Pancreas (tissue), 10 donors: ENCODE measurements at regions not wholly inside any gene's neighbourhood (a gene's known extent, or its start where the extent isn't known, plus 50 kb on each side); places are given as distances from the start of the nearest gene placed in this dataset.
A peak's percentile ranks its signal among the peaks of the same experiment; 100 is the strongest.

Experiments
- ATAC-seq, 4 donors: fragments of 200-7000 bp; cut with Tn5 transposase; one replicate each; pipeline versions ENCODE4 v1.8.0 to v1.9.1; 2020; ENCODE audit warnings: mild to moderate bottlenecking in 4 of 4, moderate library complexity in 4 of 4
- DNase-seq, 6 donors: peaks; one replicate each; pipeline ENCODE4 v3.0.0-alpha.2; 2020
- FAIRE-seq: peaks from 2 replicates; lab custom pipeline; 2012; peaks lifted over from hg19 to GRCh38; lab: Jason Lieb, UNC
- H3K27ac ChIP-seq, 4 donors: fragments of 200-600 bp; sonication (generic); 1 replicate in 3 of 4; 2 replicates in 1 of 4; pipeline versions ENCODE4 v1.5.0 to v1.8.0; 2020
- H3K27me3 ChIP-seq, 4 donors: fragments of 200-600 bp; one replicate each; pipeline ENCODE4 v1.8.0; 2021
- H3K36me3 ChIP-seq, 3 donors: fragments of 200-600 bp; sonication (generic) in 1 of 3; one replicate each; pipeline versions ENCODE4 v1.5.0 to v1.8.0; 2020 to 2021
- H3K4me1 ChIP-seq, 3 donors: fragments of 200-600 bp; one replicate each; pipeline ENCODE4 v1.8.0; 2021
- H3K4me3 ChIP-seq, 4 donors: fragments of 200-600 bp; sonication (generic) in 2 of 4; one replicate each; pipeline versions ENCODE4 v1.5.0 to v1.8.0; 2020 to 2021
- H3K9me3 ChIP-seq, 4 donors: fragments of 200-600 bp; one replicate each; pipeline ENCODE4 v1.8.0; 2021
- CTCF ChIP-seq, 4 donors: fragments of 200-600 bp; sonication (generic) in 3 of 4; IDR thresholded peaks; one replicate each; pipeline versions ENCODE4 v1.5.0 to v1.8.0; 2021; ENCODE audit warnings: antibody characterized with exemption in 4 of 4
- WGBS, 2 donors: extraction: QIAGEN DNeasy Blood & Tissue Kit; methylation state at CpG; one replicate each; pipeline ENCODE4 v1.1.7; 2013; 5-methylcytosine and 5-hydroxymethylcytosine counted together
- intact Hi-C, 3 donors: fragments of 100-400 bp; cut with DNase I; formaldehyde crosslinking; loops; one replicate each; pipeline versions ENCODE4 v1.11.1 to v1.14.2; 2022
- donor health status: healthy with polysubstance abuse.
- donor health status: DM: no; HTN: no; CAD: no; lungs with moderate emphysema.
- donor health status: DM: no; HTN: no; CAD: no.
- donor health status: control.
- donor health status: control.
- donor health status: Bipolar disorder and iron deficiency.
- donor health status: DM: yes; HTN: yes; CAD: no.
- donor health status: DM: no; HTN: no; CAD: no.
- donor health status: DM: no; HTN: no; CAD: no.
- donor health status: DM: yes; HTN: yes; CAD: no.

GRCh38 chr6:47371139-47371869, 61.6 kb upstream of the TNFRSF21 start:
- FAIRE-seq (no peak), ATAC-seq (peak in 1 of 4 donors; percentile 23), DNase-seq (no peak)
- no peak overlapping the region for H3K4me3 ChIP-seq
- no peaks in the 10 kb centered on the region for H3K36me3 ChIP-seq
- H3K27ac ChIP-seq, result no peak overlapping the region
- no peak for TF ChIP-seq CTCF (IDR thresholded peaks at IDR 0.05)
- 88 to 92% methylated on average over 6 of the region's 6 CpGs for WGBS, 2 donors
- intact Hi-C loops, result no loop called here
- H3K4me1 ChIP-seq, result no peaks in the 10 kb centered on the region
- H3K9me3 ChIP-seq, result no peaks in the 10 kb centered on the region
- no peaks in the 10 kb centered on the region for H3K27me3 ChIP-seq

- intact Hi-C loops, result no loop called here
- H3K9me3 ChIP-seq, result no peaks in the 10 kb centered on the region
- TF ChIP-seq CTCF (IDR thresholded peaks at IDR 0.05), result no peak
- H3K27ac ChIP-seq, result no peak overlapping the region
- no peaks in the 10 kb centered on the region for H3K36me3 ChIP-seq
- FAIRE-seq, result no peak
- H3K27me3 ChIP-seq, result no peaks in the 10 kb centered on the region
- no peak overlapping the region for H3K4me3 ChIP-seq
- H3K4me1 ChIP-seq, result no peaks in the 10 kb centered on the region
- no peak for DNase-seq
- no peak for ATAC-seq
These were observed 62.2 kb upstream of the TNFRSF21 start for GRCh38 chr6:47371870-47372255.

- Histone ChIP-seq H3K4me1 (no peaks in the 10 kb centered on the region), H3K27ac (no peak overlapping the region), H3K4me3 (no peak overlapping the region), H3K27me3 (no peaks in the 10 kb centered on the region), H3K36me3 (no peaks in the 10 kb centered on the region), H3K9me3 (no peaks in the 10 kb centered on the region)
- ATAC-seq (no peak), FAIRE-seq (no peak), DNase-seq (no peak)
- intact Hi-C loops, result no loop called here
- 30% methylated on average over 1 of the region's 1 CpG for WGBS, 2 donors
- no peak for TF ChIP-seq CTCF (IDR thresholded peaks at IDR 0.05)
These were observed 62.6 kb upstream of the TNFRSF21 start for GRCh38 chr6:47372318-47372717.

- no peak for FAIRE-seq
- Histone ChIP-seq H3K27me3 (no peaks in the 10 kb centered on the region), H3K27ac (no peak overlapping the region)
These were observed 65.7 kb upstream of the TNFRSF21 start for GRCh38 chr6:47375426-47375825.

More at GRCh38 chr6:47375426-47375825, 65.7 kb upstream of the TNFRSF21 start:
- no peak for TF ChIP-seq CTCF (IDR thresholded peaks at IDR 0.05)
- ATAC-seq (peak in 1 of 4 donors; percentile 19), DNase-seq (no peak)
- intact Hi-C loops, result no loop called here
- no peaks in the 10 kb centered on the region for H3K4me1 ChIP-seq
- no peaks in the 10 kb centered on the region for H3K36me3 ChIP-seq
- WGBS, 2 donors, result 32 to 61% methylated on average over 1 of the region's 1 CpG
- H3K9me3 ChIP-seq, result no peaks in the 10 kb centered on the region
- H3K4me3 ChIP-seq, result no peak overlapping the region
